ENCODE measurements at regions not wholly inside any gene's neighbourhood (a gene's known extent, or its start where the extent isn't known, plus 50 kb on each side); places are given as distances from the start of the nearest gene placed in this dataset.
"Not testable (repeated sequence)": the region's sequence is repeated elsewhere in the genome, so short reads cannot be mapped to it uniquely, and the experiment has no call there.

GRCh38 chr2:7753777-7754176 is 836.6 kb downstream of the RNF144A start:
- DNase-seq (ENCODE audit: low spot score): no peak

GRCh38 chr2:7755879-7756278 is 838.7 kb downstream of the RNF144A start:
- DNase-seq (ENCODE audit: low spot score): no peak

- no peak for DNase-seq (ENCODE audit: low spot score)
Measured at GRCh38 chr2:7758073-7758759, 841.0 kb downstream of the RNF144A start.

- DNase-seq (ENCODE audit: low spot score): no peak
Measured at GRCh38 chr2:7759898-7760297, 842.7 kb downstream of the RNF144A start.

GRCh38 chr2:7763418-7763817 is 846.2 kb downstream of the RNF144A start:
- DNase-seq (ENCODE audit: low spot score): not testable (repeated sequence)

- no peak for DNase-seq (ENCODE audit: low spot score)
Measured at GRCh38 chr2:7765236-7765635, 848.0 kb downstream of the RNF144A start.

- no peak for DNase-seq (ENCODE audit: low spot score)
Measured at GRCh38 chr2:7766088-7766722, 849.0 kb downstream of the RNF144A start.

GRCh38 chr2:7766978-7767565 is 849.9 kb downstream of the RNF144A start:
- DNase-seq (ENCODE audit: low spot score): no peak

- DNase-seq (ENCODE audit: low spot score): no peak
Measured at GRCh38 chr2:7767902-7768301, 850.7 kb downstream of the RNF144A start.

GRCh38 chr2:7771781-7772180 is 854.6 kb downstream of the RNF144A start:
- DNase-seq (ENCODE audit: low spot score): no peak

- peak; percentile 80 for DNase-seq (ENCODE audit: low spot score)
Measured at GRCh38 chr2:7773362-7774360, 856.4 kb downstream of the RNF144A start.

- DNase-seq (ENCODE audit: low spot score): no peak
Measured at GRCh38 chr2:7774481-7774880, 857.3 kb downstream of the RNF144A start.

- DNase-seq (ENCODE audit: low spot score): no peak
Measured at GRCh38 chr2:7777668-7778067, 860.5 kb downstream of the RNF144A start.

- no peak for DNase-seq (ENCODE audit: low spot score)
Measured at GRCh38 chr2:7780321-7780720, 863.1 kb downstream of the RNF144A start.

- DNase-seq (ENCODE audit: low spot score): no peak
Measured at GRCh38 chr2:7785700-7786099, 868.5 kb downstream of the RNF144A start.

- no peak for DNase-seq (ENCODE audit: low spot score)
Measured at GRCh38 chr2:7788736-7789135, 871.5 kb downstream of the RNF144A start.

- peak; percentile 38 for DNase-seq (ENCODE audit: low spot score)
Measured at GRCh38 chr2:7792031-7792651, 874.9 kb downstream of the RNF144A start.

- no peak for DNase-seq (ENCODE audit: low spot score)
Measured at GRCh38 chr2:7795778-7796563, 878.8 kb downstream of the RNF144A start.

- no peak for DNase-seq (ENCODE audit: low spot score)
Measured at GRCh38 chr2:7800031-7800430, 881.8 kb upstream of the ID2 start.

- DNase-seq (ENCODE audit: low spot score): no peak
Measured at GRCh38 chr2:7801212-7801611, 880.6 kb upstream of the ID2 start.

GRCh38 chr2:7803515-7803914 is 878.3 kb upstream of the ID2 start:
- DNase-seq (ENCODE audit: low spot score): no peak

Measured in HT-29 (cell line).